Femur (tissue), 1 donor: ENCODE measurements at regions not wholly inside any gene's neighbourhood (a gene's known extent, or its start where the extent isn't known, plus 50 kb on each side); places are given as distances from the start of the nearest gene placed in this dataset.

Experiments
- DNase-seq: peaks from one replicate; pipeline ENCODE4 v3.0.0-alpha.2; 2017

- DNase-seq, result no peak
Observed at GRCh38 chr15:87461631-87462030, 794.9 kb downstream of the NTRK3 start.

GRCh38 chr15:87454860-87455259 lies 801.7 kb downstream of the NTRK3 start:
- DNase-seq, result no peak

GRCh38 chr15:87450314-87450713 lies 806.2 kb downstream of the NTRK3 start:
- DNase-seq, result no peak

- DNase-seq, result no peak
Observed at GRCh38 chr15:87439090-87439489, 817.4 kb downstream of the NTRK3 start.

- no peak for DNase-seq
Observed at GRCh38 chr15:87433871-87434270, 822.7 kb downstream of the NTRK3 start.

GRCh38 chr15:87429754-87430153 lies 826.8 kb downstream of the NTRK3 start:
- DNase-seq, result no peak

GRCh38 chr15:87420017-87420416 lies 836.5 kb downstream of the NTRK3 start:
- DNase-seq, result no peak

- no peak for DNase-seq
Observed at GRCh38 chr15:87419344-87419743, 837.2 kb downstream of the NTRK3 start.

GRCh38 chr15:87416591-87417257 lies 839.8 kb downstream of the NTRK3 start:
- no peak for DNase-seq

GRCh38 chr15:87408902-87409301 lies 847.6 kb downstream of the NTRK3 start:
- no peak for DNase-seq

GRCh38 chr15:87403973-87404372 lies 852.6 kb downstream of the NTRK3 start:
- DNase-seq, result no peak

GRCh38 chr15:87401973-87402372 lies 854.6 kb downstream of the NTRK3 start:
- DNase-seq, result no peak

GRCh38 chr15:87394676-87395075 lies 861.9 kb downstream of the NTRK3 start:
- no peak for DNase-seq

GRCh38 chr15:87387766-87388165 lies 868.8 kb downstream of the NTRK3 start:
- DNase-seq, result no peak

- no peak for DNase-seq
Observed at GRCh38 chr15:87374339-87374738, 882.2 kb downstream of the NTRK3 start.

- no peak for DNase-seq
Observed at GRCh38 chr15:87369269-87369668, 887.3 kb downstream of the NTRK3 start.

GRCh38 chr15:87368511-87368910 lies 888.0 kb downstream of the NTRK3 start:
- DNase-seq, result no peak

- no peak for DNase-seq
Observed at GRCh38 chr15:87365186-87365585, 891.4 kb downstream of the NTRK3 start.

- DNase-seq, result no peak
Observed at GRCh38 chr15:87362531-87362930, 894.0 kb downstream of the NTRK3 start.

GRCh38 chr15:87357637-87358313 lies 898.8 kb downstream of the NTRK3 start:
- DNase-seq, result no peak

GRCh38 chr15:87355946-87356345 lies 900.6 kb downstream of the NTRK3 start:
- DNase-seq, result no peak

GRCh38 chr15:87354661-87355410 lies 901.7 kb downstream of the NTRK3 start:
- no peak for DNase-seq

GRCh38 chr15:87349181-87349580 lies 907.4 kb downstream of the NTRK3 start:
- no peak for DNase-seq

- no peak for DNase-seq
Observed at GRCh38 chr15:87348746-87349145, 907.8 kb downstream of the NTRK3 start.
